Breast epithelium (tissue), 3 donors: ENCODE measurements at regions not wholly inside any gene's neighbourhood (a gene's known extent, or its start where the extent isn't known, plus 50 kb on each side); places are given as distances from the start of the nearest gene placed in this dataset.

Experiments
- POLR2A ChIP-seq: fragments of 450-650 bp; IDR thresholded peaks from one replicate; pipeline ENCODE4 v1.6.1; 2016; ENCODE audit warnings: antibody characterized with exemption, mild to moderate bottlenecking, moderate library complexity
- POLR2AphosphoS5 ChIP-seq, 3 donors: sonication (generic); formaldehyde crosslinking; IDR thresholded peaks; one replicate each; pipeline ENCODE4 v1.6.1; 2017; ENCODE audit warnings: antibody characterized with exemption in 3 of 3
- TF ChIP-seq, protein P1 (sequence below), 3 donors: fragments of 450-650 bp; IDR thresholded peaks; one replicate each; pipeline ENCODE4 v1.5.1; 2016 to 2017; ENCODE audit warnings: antibody characterized with exemption in 3 of 3, mild to moderate bottlenecking in 3 of 3, moderate library complexity in 3 of 3

DNA sequence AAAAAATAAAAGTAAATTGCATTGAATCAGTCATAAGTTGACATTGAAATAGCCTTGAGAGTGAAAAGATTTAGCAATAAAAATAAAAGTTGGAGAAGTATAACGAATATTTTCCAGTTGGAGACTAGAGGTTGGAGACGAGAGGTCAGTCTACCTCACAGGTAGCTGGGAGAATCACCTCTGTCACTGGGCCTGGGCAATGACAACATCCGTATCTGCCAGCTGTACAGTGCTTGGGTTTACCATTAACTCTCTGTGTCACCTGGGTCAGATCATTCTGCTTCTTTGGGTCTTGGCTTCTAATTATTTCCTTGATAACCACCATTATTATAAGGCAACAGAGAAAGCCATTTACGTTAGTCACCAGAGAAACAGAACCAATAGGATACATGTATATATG lies 62.0 kb upstream of the STEAP4 start:
- TF ChIP-seq POLR2A (no peak), POLR2AphosphoS5 (IDR thresholded peaks at IDR 0.05) (no peak)
- TF ChIP-seq, protein P1, sequence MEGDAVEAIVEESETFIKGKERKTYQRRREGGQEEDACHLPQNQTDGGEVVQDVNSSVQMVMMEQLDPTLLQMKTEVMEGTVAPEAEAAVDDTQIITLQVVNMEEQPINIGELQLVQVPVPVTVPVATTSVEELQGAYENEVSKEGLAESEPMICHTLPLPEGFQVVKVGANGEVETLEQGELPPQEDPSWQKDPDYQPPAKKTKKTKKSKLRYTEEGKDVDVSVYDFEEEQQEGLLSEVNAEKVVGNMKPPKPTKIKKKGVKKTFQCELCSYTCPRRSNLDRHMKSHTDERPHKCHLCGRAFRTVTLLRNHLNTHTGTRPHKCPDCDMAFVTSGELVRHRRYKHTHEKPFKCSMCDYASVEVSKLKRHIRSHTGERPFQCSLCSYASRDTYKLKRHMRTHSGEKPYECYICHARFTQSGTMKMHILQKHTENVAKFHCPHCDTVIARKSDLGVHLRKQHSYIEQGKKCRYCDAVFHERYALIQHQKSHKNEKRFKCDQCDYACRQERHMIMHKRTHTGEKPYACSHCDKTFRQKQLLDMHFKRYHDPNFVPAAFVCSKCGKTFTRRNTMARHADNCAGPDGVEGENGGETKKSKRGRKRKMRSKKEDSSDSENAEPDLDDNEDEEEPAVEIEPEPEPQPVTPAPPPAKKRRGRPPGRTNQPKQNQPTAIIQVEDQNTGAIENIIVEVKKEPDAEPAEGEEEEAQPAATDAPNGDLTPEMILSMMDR (IDR thresholded peaks at IDR 0.05), result no peak
